Dermis blood vessel endothelial cell (primary cell): ENCODE measurements at regions not wholly inside any gene's neighbourhood (a gene's known extent, or its start where the extent isn't known, plus 50 kb on each side); places are given as distances from the start of the nearest gene placed in this dataset.

Experiments
- DNase-seq: peaks from one replicate; pipeline ENCODE4 v3.0.0; 2010

- no peak for DNase-seq
Observed at GRCh38 chr20:53716395-53716794, 122.8 kb upstream of the ZNF217 start.

GRCh38 chr20:53714524-53714923 is 120.9 kb upstream of the ZNF217 start:
- no peak for DNase-seq

- no peak for DNase-seq
Observed at GRCh38 chr20:53713328-53714056, 119.9 kb upstream of the ZNF217 start.

- DNase-seq, result no peak
Observed at GRCh38 chr20:53712212-53712977, 118.8 kb upstream of the ZNF217 start.

GRCh38 chr20:53711333-53712211 is 117.9 kb upstream of the ZNF217 start:
- no peak for DNase-seq

GRCh38 chr20:53708129-53708968 is 114.7 kb upstream of the ZNF217 start:
- no peak for DNase-seq

- DNase-seq, result no peak
Observed at GRCh38 chr20:53707371-53708055, 113.9 kb upstream of the ZNF217 start.

GRCh38 chr20:53706466-53707370 is 113.1 kb upstream of the ZNF217 start:
- no peak for DNase-seq

- DNase-seq, result no peak
Observed at GRCh38 chr20:53706008-53706465, 112.4 kb upstream of the ZNF217 start.

GRCh38 chr20:53702617-53703016 is 109.0 kb upstream of the ZNF217 start:
- no peak for DNase-seq

GRCh38 chr20:53699906-53700305 is 106.3 kb upstream of the ZNF217 start:
- no peak for DNase-seq

GRCh38 chr20:53699085-53699674 is 105.5 kb upstream of the ZNF217 start:
- no peak for DNase-seq

GRCh38 chr20:53698371-53698978 is 104.8 kb upstream of the ZNF217 start:
- no peak for DNase-seq

- no peak for DNase-seq
Observed at GRCh38 chr20:53695797-53696527, 102.3 kb upstream of the ZNF217 start.

- DNase-seq, result no peak
Observed at GRCh38 chr20:53693262-53693871, 99.7 kb upstream of the ZNF217 start.

GRCh38 chr20:53692465-53693067 is 98.9 kb upstream of the ZNF217 start:
- DNase-seq, result peak; percentile 32

- DNase-seq, result no peak
Observed at GRCh38 chr20:53691811-53692192, 98.2 kb upstream of the ZNF217 start.
